ENCODE measurements at regions not wholly inside any gene's neighbourhood (a gene's known extent, or its start where the extent isn't known, plus 50 kb on each side); places are given as distances from the start of the nearest gene placed in this dataset.

GRCh38 chr18:39105104-39105503 is 1539.5 kb upstream of the CELF4 start:
- no peak for DNase-seq

- DNase-seq, result no peak
Observed at GRCh38 chr18:39072970-39073369, 1507.4 kb upstream of the CELF4 start.

- no peak for DNase-seq
Observed at GRCh38 chr18:39062426-39062825, 1496.8 kb upstream of the CELF4 start.

- no peak for DNase-seq
Observed at GRCh38 chr18:39058386-39059000, 1492.9 kb upstream of the CELF4 start.

- no peak for DNase-seq
Observed at GRCh38 chr18:39057423-39058064, 1491.9 kb upstream of the CELF4 start.

GRCh38 chr18:39053571-39053970 is 1488.0 kb upstream of the CELF4 start:
- DNase-seq, result no peak

GRCh38 chr18:39051013-39051412 is 1485.4 kb upstream of the CELF4 start:
- no peak for DNase-seq

GRCh38 chr18:39039813-39040212 is 1474.2 kb upstream of the CELF4 start:
- DNase-seq, result no peak

- no peak for DNase-seq
Observed at GRCh38 chr18:39037925-39038324, 1472.3 kb upstream of the CELF4 start.

- no peak for DNase-seq
Observed at GRCh38 chr18:39033312-39033711, 1467.7 kb upstream of the CELF4 start.

- DNase-seq, result no peak
Observed at GRCh38 chr18:39031647-39032046, 1466.0 kb upstream of the CELF4 start.

GRCh38 chr18:39030124-39030655 is 1464.6 kb upstream of the CELF4 start:
- no peak for DNase-seq

- DNase-seq, result no peak
Observed at GRCh38 chr18:39025531-39025930, 1459.9 kb upstream of the CELF4 start.

- DNase-seq, result no peak
Observed at GRCh38 chr18:39019989-39020388, 1454.4 kb upstream of the CELF4 start.

- DNase-seq, result no peak
Observed at GRCh38 chr18:39007031-39007902, 1441.7 kb upstream of the CELF4 start.

GRCh38 chr18:38996056-38996455 is 1430.5 kb upstream of the CELF4 start:
- no peak for DNase-seq

GRCh38 chr18:38993342-38993741 is 1427.7 kb upstream of the CELF4 start:
- no peak for DNase-seq

- DNase-seq, result no peak
Observed at GRCh38 chr18:38984968-38985367, 1419.4 kb upstream of the CELF4 start.

- DNase-seq, result no peak
Observed at GRCh38 chr18:38982072-38982471, 1416.5 kb upstream of the CELF4 start.

GRCh38 chr18:38981389-38981788 is 1415.8 kb upstream of the CELF4 start:
- no peak for DNase-seq

- DNase-seq, result no peak
Observed at GRCh38 chr18:38980420-38980819, 1414.8 kb upstream of the CELF4 start.

GRCh38 chr18:38972571-38972970 is 1407.0 kb upstream of the CELF4 start:
- no peak for DNase-seq

GRCh38 chr18:38971881-38972280 is 1406.3 kb upstream of the CELF4 start:
- DNase-seq, result no peak

- DNase-seq, result no peak
Observed at GRCh38 chr18:38966841-38967240, 1401.2 kb upstream of the CELF4 start.

Data from cerebellar nuclear complex (tissue), 1 donor.